ENCODE measurements at regions not wholly inside any gene's neighbourhood (a gene's known extent, or its start where the extent isn't known, plus 50 kb on each side); places are given as distances from the start of the nearest gene placed in this dataset.

- no peak overlapping the region for H3K4me3 ChIP-seq (replicated peaks; ENCODE audit: low read depth, low read length)
- TF ChIP-seq, protein P1, sequence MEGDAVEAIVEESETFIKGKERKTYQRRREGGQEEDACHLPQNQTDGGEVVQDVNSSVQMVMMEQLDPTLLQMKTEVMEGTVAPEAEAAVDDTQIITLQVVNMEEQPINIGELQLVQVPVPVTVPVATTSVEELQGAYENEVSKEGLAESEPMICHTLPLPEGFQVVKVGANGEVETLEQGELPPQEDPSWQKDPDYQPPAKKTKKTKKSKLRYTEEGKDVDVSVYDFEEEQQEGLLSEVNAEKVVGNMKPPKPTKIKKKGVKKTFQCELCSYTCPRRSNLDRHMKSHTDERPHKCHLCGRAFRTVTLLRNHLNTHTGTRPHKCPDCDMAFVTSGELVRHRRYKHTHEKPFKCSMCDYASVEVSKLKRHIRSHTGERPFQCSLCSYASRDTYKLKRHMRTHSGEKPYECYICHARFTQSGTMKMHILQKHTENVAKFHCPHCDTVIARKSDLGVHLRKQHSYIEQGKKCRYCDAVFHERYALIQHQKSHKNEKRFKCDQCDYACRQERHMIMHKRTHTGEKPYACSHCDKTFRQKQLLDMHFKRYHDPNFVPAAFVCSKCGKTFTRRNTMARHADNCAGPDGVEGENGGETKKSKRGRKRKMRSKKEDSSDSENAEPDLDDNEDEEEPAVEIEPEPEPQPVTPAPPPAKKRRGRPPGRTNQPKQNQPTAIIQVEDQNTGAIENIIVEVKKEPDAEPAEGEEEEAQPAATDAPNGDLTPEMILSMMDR (IDR thresholded peaks at IDR 0.05; ENCODE audit: low read depth, low read length, missing control alignments) = no peak
- no peak for DNase-seq (ENCODE audit: extremely low read depth, low read depth)
Measured at GRCh38 chr1:91078859-91079258, 57.0 kb upstream of the ZNF644 start.

DNA sequence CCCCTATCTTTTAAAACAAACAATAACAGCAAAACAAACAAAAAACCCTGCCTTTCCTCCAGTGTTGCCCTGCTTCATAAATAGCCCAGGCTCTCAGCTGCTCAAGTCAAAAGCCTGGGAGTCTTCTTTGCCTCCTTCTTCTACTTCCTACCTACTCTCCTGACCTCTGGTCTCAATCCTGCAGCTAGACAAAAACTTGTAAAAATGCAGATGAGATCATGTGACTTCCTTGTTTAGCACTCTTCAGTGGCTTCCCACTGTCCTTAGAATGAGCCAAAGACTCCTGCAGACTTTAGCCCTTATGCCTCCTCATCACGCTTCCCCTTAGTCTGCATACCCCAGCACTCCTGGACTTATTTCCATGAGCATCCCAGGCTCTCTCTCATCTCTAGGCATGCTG is 55.0 kb upstream of the ZNF644 start:
- TF ChIP-seq, protein P1 (IDR thresholded peaks at IDR 0.05; ENCODE audit: low read depth, low read length, missing control alignments) = no peak
- H3K4me3 ChIP-seq (replicated peaks; ENCODE audit: low read depth, low read length) = no peak overlapping the region
- no peak for DNase-seq (ENCODE audit: extremely low read depth, low read depth)

GRCh38 chr1:91075233-91076135 is 53.6 kb upstream of the ZNF644 start:
- H3K4me3 ChIP-seq (replicated peaks; ENCODE audit: low read depth, low read length) = no peak overlapping the region
- TF ChIP-seq, protein P1 (IDR thresholded peaks at IDR 0.05; ENCODE audit: low read depth, low read length, missing control alignments) = no peak
- DNase-seq (ENCODE audit: extremely low read depth, low read depth) = no peak

DNA sequence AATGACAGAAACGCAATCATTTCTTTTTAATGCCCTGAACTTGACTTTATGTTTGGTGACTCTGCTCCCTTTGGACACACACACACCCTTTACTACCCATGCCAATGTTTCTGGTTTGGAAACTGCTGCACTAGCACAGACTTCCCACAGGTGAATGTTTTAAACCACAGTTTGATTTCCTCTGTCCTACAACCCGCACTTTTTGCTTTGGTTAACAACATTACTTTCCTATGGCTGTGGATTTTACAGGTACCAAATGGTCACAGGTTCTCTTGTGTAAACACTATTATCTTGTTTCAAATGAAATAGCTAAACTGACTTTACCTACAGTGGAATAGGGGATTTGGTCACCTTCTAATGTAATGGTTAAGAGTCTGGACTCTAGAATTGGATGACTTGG is 51.5 kb upstream of the ZNF644 start:
- DNase-seq (ENCODE audit: extremely low read depth, low read depth) = no peak
- H3K4me3 ChIP-seq (replicated peaks; ENCODE audit: low read depth, low read length) = no peak overlapping the region
- TF ChIP-seq, protein P1 (IDR thresholded peaks at IDR 0.05; ENCODE audit: low read depth, low read length, missing control alignments) = no peak

DNA sequence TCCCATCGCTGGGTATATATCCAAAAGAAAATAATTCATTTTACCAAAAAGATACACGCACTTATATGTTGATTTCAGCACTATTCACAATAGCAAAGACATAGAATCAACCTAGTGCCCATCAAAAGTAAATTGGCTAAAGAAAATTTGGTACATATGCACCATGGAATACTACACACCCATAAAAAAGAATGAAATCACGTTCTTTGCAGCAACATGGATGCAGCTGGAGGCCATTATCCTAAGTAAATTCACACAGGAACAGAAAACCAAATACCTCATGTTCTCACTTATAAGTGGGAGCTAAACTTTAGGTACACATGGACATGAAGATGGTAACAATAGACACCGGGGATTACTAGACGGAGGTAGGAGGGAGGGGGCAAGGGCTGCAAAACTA is 50.0 kb upstream of the ZNF644 start:
- TF ChIP-seq, protein P1 (IDR thresholded peaks at IDR 0.05; ENCODE audit: low read depth, low read length, missing control alignments) = no peak
- no peak overlapping the region for H3K4me3 ChIP-seq (replicated peaks; ENCODE audit: low read depth, low read length)
- no peak for DNase-seq (ENCODE audit: extremely low read depth, low read depth)

Measured in HFF-Myc (cell line).